ENCODE measurements at regions not wholly inside any gene's neighbourhood (a gene's known extent, or its start where the extent isn't known, plus 50 kb on each side); places are given as distances from the start of the nearest gene placed in this dataset.

GRCh38 chr2:15686643-15687042 lies 95.0 kb downstream of the DDX1 start:
- TF ChIP-seq POLR2AphosphoS5 (IDR thresholded peaks at IDR 0.05) (no peak), POLR2A (IDR thresholded peaks at IDR 0.05) (no peak), EP300 (IDR thresholded peaks at IDR 0.05; ENCODE audit: low read depth) (no peak)
- TF ChIP-seq, protein P1, sequence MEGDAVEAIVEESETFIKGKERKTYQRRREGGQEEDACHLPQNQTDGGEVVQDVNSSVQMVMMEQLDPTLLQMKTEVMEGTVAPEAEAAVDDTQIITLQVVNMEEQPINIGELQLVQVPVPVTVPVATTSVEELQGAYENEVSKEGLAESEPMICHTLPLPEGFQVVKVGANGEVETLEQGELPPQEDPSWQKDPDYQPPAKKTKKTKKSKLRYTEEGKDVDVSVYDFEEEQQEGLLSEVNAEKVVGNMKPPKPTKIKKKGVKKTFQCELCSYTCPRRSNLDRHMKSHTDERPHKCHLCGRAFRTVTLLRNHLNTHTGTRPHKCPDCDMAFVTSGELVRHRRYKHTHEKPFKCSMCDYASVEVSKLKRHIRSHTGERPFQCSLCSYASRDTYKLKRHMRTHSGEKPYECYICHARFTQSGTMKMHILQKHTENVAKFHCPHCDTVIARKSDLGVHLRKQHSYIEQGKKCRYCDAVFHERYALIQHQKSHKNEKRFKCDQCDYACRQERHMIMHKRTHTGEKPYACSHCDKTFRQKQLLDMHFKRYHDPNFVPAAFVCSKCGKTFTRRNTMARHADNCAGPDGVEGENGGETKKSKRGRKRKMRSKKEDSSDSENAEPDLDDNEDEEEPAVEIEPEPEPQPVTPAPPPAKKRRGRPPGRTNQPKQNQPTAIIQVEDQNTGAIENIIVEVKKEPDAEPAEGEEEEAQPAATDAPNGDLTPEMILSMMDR (IDR thresholded peaks at IDR 0.05) = no peak
- Histone ChIP-seq H3K9me3 (no peaks in the 10 kb centered on the region), H3K36me3 (no peaks in the 10 kb centered on the region), H3K27me3 (no peaks in the 10 kb centered on the region), H3K4me1 (no peaks in the 10 kb centered on the region), H3K27ac (no peak overlapping the region), H3K4me3 (no peak overlapping the region)
- 97 to 100% methylated on average over 2 of the region's 2 CpGs for WGBS, 2 donors (ENCODE audit: low coverage in 1 of 2)
- in situ Hi-C loops (cut with MboI; ENCODE audit: low pct_ligation_motif_present in 1 of 4, low pct_unique_long_range_greater_than_20kb in 1 of 4, low sequenced_read_pairs in 3 of 4) (no loop called here), intact Hi-C loops (cut with DNase I; ENCODE audit: low total_unique reads) (no loop called here)
- no peak for DNase-seq

DNA sequence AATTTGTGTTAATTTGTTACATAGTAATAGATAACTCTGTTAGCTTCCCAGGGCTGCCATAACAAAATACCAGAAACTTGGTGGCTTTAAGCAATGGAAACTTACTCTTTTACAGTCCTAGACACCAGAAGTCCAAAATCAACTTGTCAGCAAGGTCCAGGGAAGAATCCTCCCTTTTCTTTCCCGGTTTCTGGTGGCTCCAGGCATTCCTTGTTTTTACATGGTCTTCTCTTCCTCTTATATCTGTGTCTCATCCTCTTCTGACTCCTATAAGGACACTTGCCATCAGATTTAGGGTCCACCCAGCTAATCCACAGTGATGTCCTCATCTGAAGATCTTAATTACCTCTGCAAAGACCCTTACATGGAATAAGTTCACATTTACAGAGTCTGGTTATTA lies 95.6 kb downstream of the DDX1 start:
- Histone ChIP-seq H3K9me3 (no peaks in the 10 kb centered on the region), H3K4me3 (no peak overlapping the region), H3K36me3 (no peaks in the 10 kb centered on the region), H3K4me1 (no peaks in the 10 kb centered on the region), H3K27ac (no peak overlapping the region), H3K27me3 (no peaks in the 10 kb centered on the region)
- TF ChIP-seq, protein P1 (IDR thresholded peaks at IDR 0.05) = no peak
- TF ChIP-seq EP300 (IDR thresholded peaks at IDR 0.05; ENCODE audit: low read depth) (no peak), POLR2AphosphoS5 (IDR thresholded peaks at IDR 0.05) (no peak), POLR2A (IDR thresholded peaks at IDR 0.05) (no peak)
- intact Hi-C loops (cut with DNase I; ENCODE audit: low total_unique reads) = no loop called here
- no peak for DNase-seq
- in situ Hi-C loops (cut with MboI; ENCODE audit: low pct_ligation_motif_present in 1 of 4, low pct_unique_long_range_greater_than_20kb in 1 of 4, low sequenced_read_pairs in 3 of 4) = no loop called here
- WGBS, 2 donors (ENCODE audit: low coverage in 1 of 2) = 71 to 89% methylated on average over 1 of the region's 1 CpG

DNA sequence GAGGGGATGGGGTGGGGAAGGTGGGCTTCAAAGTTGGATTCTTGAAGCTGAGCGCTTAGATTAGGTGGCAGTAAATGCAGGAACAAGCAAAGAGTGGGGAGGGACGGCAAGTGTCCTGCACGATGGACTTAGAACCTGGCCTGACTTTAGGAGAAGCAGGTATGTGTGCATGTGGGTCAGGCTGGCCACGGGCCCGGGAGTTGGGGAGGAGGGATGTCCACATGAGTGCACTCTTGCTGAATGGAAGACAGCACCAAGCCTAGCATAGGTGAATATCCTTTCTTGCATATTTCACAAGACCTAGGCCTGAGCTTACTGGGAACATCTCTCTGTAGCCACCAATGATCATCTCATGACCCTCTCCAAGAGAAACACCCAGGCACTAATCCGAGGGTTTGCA lies 96.1 kb downstream of the DDX1 start:
- no peak overlapping the region for H3K27ac ChIP-seq
- no peak overlapping the region for H3K4me3 ChIP-seq
- no peaks in the 10 kb centered on the region for H3K4me1 ChIP-seq
- in situ Hi-C loops (cut with MboI; ENCODE audit: low pct_ligation_motif_present in 1 of 4, low pct_unique_long_range_greater_than_20kb in 1 of 4, low sequenced_read_pairs in 3 of 4) = no loop called here
- 85 to 100% methylated on average over 1 to 6 of the region's 6 CpGs for WGBS, 2 donors (ENCODE audit: low coverage in 1 of 2)
- no peaks in the 10 kb centered on the region for H3K36me3 ChIP-seq
- intact Hi-C loops (cut with DNase I; ENCODE audit: low total_unique reads) = no loop called here
- TF ChIP-seq POLR2AphosphoS5 (IDR thresholded peaks at IDR 0.05) (no peak), EP300 (IDR thresholded peaks at IDR 0.05; ENCODE audit: low read depth) (no peak), POLR2A (IDR thresholded peaks at IDR 0.05) (no peak)
- TF ChIP-seq, protein P1 (IDR thresholded peaks at IDR 0.05) = no peak
- DNase-seq = no peak
- no peaks in the 10 kb centered on the region for H3K27me3 ChIP-seq
- H3K9me3 ChIP-seq = no peaks in the 10 kb centered on the region

DNA sequence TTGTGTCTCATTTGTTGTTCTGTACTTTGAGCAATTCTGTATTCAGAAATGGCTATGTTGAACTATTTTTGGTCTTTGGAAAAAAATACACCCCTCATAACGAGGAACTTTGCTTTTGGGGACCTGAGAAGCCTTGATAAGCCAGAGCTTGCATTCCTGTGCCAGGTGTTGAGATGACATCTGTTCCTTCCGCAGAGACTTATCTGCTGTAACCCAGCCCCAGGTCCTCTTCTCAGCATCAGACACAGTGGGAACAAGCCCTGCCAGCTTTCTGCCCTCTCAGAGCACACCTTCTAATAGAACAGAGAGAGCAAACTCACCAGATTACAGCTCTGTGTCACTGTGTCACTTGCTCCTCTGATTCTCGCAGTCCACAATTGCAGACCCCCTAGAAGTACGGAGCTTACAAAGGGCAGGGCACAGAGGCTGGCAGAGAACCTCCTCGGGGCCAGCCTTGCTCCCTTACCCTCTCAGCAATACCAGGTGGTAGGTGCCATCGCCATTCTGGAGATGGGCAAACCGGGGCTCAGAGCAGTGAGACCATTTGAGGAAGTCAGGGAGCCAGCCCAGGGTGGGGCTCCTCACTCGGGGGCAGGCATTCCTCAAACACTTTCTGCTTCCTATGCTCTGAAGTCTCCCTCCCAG lies 97.4 kb downstream of the DDX1 start:
- Histone ChIP-seq H3K9me3 (no peaks in the 10 kb centered on the region), H3K4me3 (no peak overlapping the region), H3K27ac (no peak overlapping the region), H3K36me3 (no peaks in the 10 kb centered on the region), H3K27me3 (no peaks in the 10 kb centered on the region), H3K4me1 (no peaks in the 10 kb centered on the region)
- in situ Hi-C loops (cut with MboI; ENCODE audit: low pct_ligation_motif_present in 1 of 4, low pct_unique_long_range_greater_than_20kb in 1 of 4, low sequenced_read_pairs in 3 of 4) = no loop called here
- no peak for DNase-seq
- TF ChIP-seq POLR2AphosphoS5 (IDR thresholded peaks at IDR 0.05) = no peak
- TF ChIP-seq, protein P1 (IDR thresholded peaks at IDR 0.05) = no peak
- no peak for TF ChIP-seq EP300 (IDR thresholded peaks at IDR 0.05; ENCODE audit: low read depth)
- no peak for TF ChIP-seq POLR2A (IDR thresholded peaks at IDR 0.05)
- WGBS, 2 donors (ENCODE audit: low coverage in 1 of 2) = 64 to 65% methylated on average over 2 to 8 of the region's 8 CpGs
- intact Hi-C loops (cut with DNase I; ENCODE audit: low total_unique reads) = no loop called here

All from transverse colon (tissue), 4 donors.